Lung (tissue), 11 donors: ENCODE measurements at regions not wholly inside any gene's neighbourhood (a gene's known extent, or its start where the extent isn't known, plus 50 kb on each side); places are given as distances from the start of the nearest gene placed in this dataset.

Experiments
- ATAC-seq: fragments of 200-7000 bp; cut with Tn5 transposase; one replicate; pipeline ENCODE4 v1.9.1; 2020; ENCODE audit warnings: moderate number of reproducible peaks; ENCODE audit not compliant: insufficient read depth, low FRiP score
- DNase-seq, 3 donors: peaks; one replicate each; pipeline ENCODE4 v3.0.0-alpha.2; 2013 to 2017
- H3K27ac ChIP-seq, 2 donors: one replicate each; pipeline ENCODE4 v1.5.1; 2013; ENCODE audit warnings: mild to moderate bottlenecking in 2 of 2, moderate library complexity in 2 of 2, control low read depth in 1 of 2, inconsistent platforms in 1 of 2, low read depth in 1 of 2, low read length in 1 of 2
- H3K27me3 ChIP-seq, 3 donors: one replicate each; pipeline ENCODE4 v1.5.1; 2013; ENCODE audit warnings: low read length in 2 of 3; ENCODE audit not compliant: control insufficient read depth in 3 of 3, insufficient read depth in 3 of 3
- H3K36me3 ChIP-seq, 4 donors: one replicate each; pipeline ENCODE4 v1.5.1; 2013; ENCODE audit warnings: low read length in 4 of 4, mild to moderate bottlenecking in 1 of 4, moderate library complexity in 1 of 4; ENCODE audit not compliant: control insufficient read depth in 4 of 4, insufficient read depth in 4 of 4
- H3K4me1 ChIP-seq, 5 donors: one replicate each; pipeline ENCODE4 v1.5.1; 2013; ENCODE audit warnings: low read length in 5 of 5, mild to moderate bottlenecking in 2 of 5, moderate library complexity in 1 of 5; ENCODE audit not compliant: control insufficient read depth in 5 of 5, insufficient read depth in 5 of 5
- H3K4me3 ChIP-seq: one replicate; pipeline ENCODE4 v1.5.1; 2013; ENCODE audit warnings: mild to moderate bottlenecking, control low read depth, moderate library complexity
- H3K9ac ChIP-seq, 2 donors: one replicate each; pipeline ENCODE4 v1.5.1; 2013; ENCODE audit warnings: low read length in 2 of 2, control low read depth in 1 of 2; ENCODE audit not compliant: insufficient read depth in 1 of 2
- H3K9me3 ChIP-seq, 4 donors: one replicate each; pipeline ENCODE4 v1.5.1; 2013; ENCODE audit warnings: low read length in 3 of 4, mild to moderate bottlenecking in 1 of 4, moderate library complexity in 1 of 4; ENCODE audit not compliant: control insufficient read depth in 4 of 4, insufficient read depth in 3 of 4
- CTCF ChIP-seq: IDR thresholded peaks from 2 replicates; pipeline ENCODE4 v1.5.1; 2012; ENCODE audit warnings: mild to moderate bottlenecking; ENCODE audit errors: control extremely low read depth, extremely low read depth
- WGBS, 2 donors: extraction: QIAGEN DNeasy Blood & Tissue Kit; methylation state at CpG; one replicate each; pipeline ENCODE4 v1.1.7; 2013; 5-methylcytosine and 5-hydroxymethylcytosine counted together
- donor health status: control.
- donor health status: control.
- donor health status: Bipolar disorder and iron deficiency.
- donor health status: healthy.
- donor health status: DM: yes; HTN: yes; CAD: no.

GRCh38 chr5:155905364-155905763 lies 421.6 kb upstream of the SGCD start:
- no peak overlapping the region for H3K27ac ChIP-seq
- DNase-seq (no peak), ATAC-seq (no peak)
- H3K4me3 ChIP-seq: no peak overlapping the region
- no peaks in the 10 kb centered on the region for H3K36me3 ChIP-seq
- TF ChIP-seq CTCF: no peak
- no peaks in the 10 kb centered on the region for H3K9me3 ChIP-seq
- no peaks in the 10 kb centered on the region for H3K27me3 ChIP-seq
- peaks cover 0 to 4% (median 0%) of the 10 kb centered on the region in 5 donors for H3K4me1 ChIP-seq
- H3K9ac ChIP-seq: no peak overlapping the region
- WGBS, 2 donors: 75 to 90% methylated on average over 3 of the region's 3 CpGs

- no peak for DNase-seq
- Histone ChIP-seq H3K27me3 (no peaks in the 10 kb centered on the region), H3K4me1 (peaks cover 0 to 4% (median 0%) of the 10 kb centered on the region in 5 donors), H3K4me3 (no peak overlapping the region), H3K27ac (no peak overlapping the region), H3K9me3 (no peaks in the 10 kb centered on the region), H3K9ac (no peak overlapping the region), H3K36me3 (no peaks in the 10 kb centered on the region)
- WGBS, 2 donors: 42 to 43% methylated on average over 2 of the region's 2 CpGs
- ATAC-seq: no peak
- no peak for TF ChIP-seq CTCF
Observed at GRCh38 chr5:155906046-155906445, 420.9 kb upstream of the SGCD start.

GRCh38 chr5:155908543-155908942 lies 418.4 kb upstream of the SGCD start:
- 80 to 85% methylated on average over 5 of the region's 5 CpGs for WGBS, 2 donors
- no peak for ATAC-seq
- H3K9me3 ChIP-seq: no peaks in the 10 kb centered on the region

More at GRCh38 chr5:155908543-155908942, 418.4 kb upstream of the SGCD start:
- H3K27ac ChIP-seq: no peak overlapping the region
- no peak overlapping the region for H3K4me3 ChIP-seq
- no peaks in the 10 kb centered on the region for H3K27me3 ChIP-seq
- H3K36me3 ChIP-seq: no peaks in the 10 kb centered on the region
- H3K4me1 ChIP-seq: peaks cover 0 to 4% (median 0%) of the 10 kb centered on the region in 5 donors
- no peak for DNase-seq
- H3K9ac ChIP-seq: no peak overlapping the region
- TF ChIP-seq CTCF: no peak
